MCF 10A (cell line): ENCODE measurements at regions not wholly inside any gene's neighbourhood (a gene's known extent, or its start where the extent isn't known, plus 50 kb on each side); places are given as distances from the start of the nearest gene placed in this dataset.
A peak's percentile ranks its signal among the peaks of the same experiment; 100 is the strongest.
"Not testable (repeated sequence)": the region's sequence is repeated elsewhere in the genome, so short reads cannot be mapped to it uniquely, and the experiment has no call there.

Source experiments
- BruUV-seq: library from RNA; stranded (reverse); fragments of 400-500 nt; replicated peaks from 2 replicates; lab custom pipeline; 2021; lab: Mats Ljungman, UMichigan
- CTCF ChIA-PET: fragments of 300-600 bp; sonication (Branson Sonifier 250); formaldehyde crosslinking; extraction: SDS; loops from one replicate; lab custom pipeline; 2021; ENCODE audit warnings: antibody characterized with exemption, inconsistent platforms; lab: Yijun Ruan, JAX
- POLR2A ChIA-PET: fragments of 300-600, 350-650 bp; sonication (Branson Sonifier 250); formaldehyde crosslinking; extraction: SDS; loops from one replicate; lab custom pipeline; 2020; ENCODE audit warnings: antibody characterized with exemption, inconsistent platforms; lab: Yijun Ruan, JAX
- DNase-seq: peaks from one replicate; pipeline ENCODE4 v3.0.0-alpha.2; 2018; ENCODE audit not compliant: unreplicated experiment
- H3K27ac Mint-ChIP-seq: one replicate; pipeline ENCODE4 v1.8.0; 2022; ENCODE audit warnings: mild to moderate bottlenecking, low read depth, mixed read lengths; ENCODE audit not compliant: unreplicated experiment
- H3K27me3 Mint-ChIP-seq: one replicate; pipeline ENCODE4 v1.8.0; 2022; ENCODE audit warnings: mixed read lengths; ENCODE audit not compliant: insufficient read depth, unreplicated experiment
- H3K36me3 Mint-ChIP-seq: one replicate; pipeline ENCODE4 v1.8.0; 2022; ENCODE audit warnings: mild to moderate bottlenecking, moderate library complexity, mixed read lengths; ENCODE audit not compliant: insufficient read depth, unreplicated experiment
- H3K4me1 Mint-ChIP-seq: one replicate; pipeline ENCODE4 v1.8.0; 2022; ENCODE audit warnings: mixed read lengths; ENCODE audit not compliant: insufficient read depth, unreplicated experiment
- H3K4me3 Mint-ChIP-seq: one replicate; pipeline ENCODE4 v1.8.0; 2022; ENCODE audit warnings: mild to moderate bottlenecking, moderate library complexity, mixed read lengths; ENCODE audit not compliant: unreplicated experiment
- H3K9me3 Mint-ChIP-seq: one replicate; pipeline ENCODE4 v1.8.0; 2022; ENCODE audit warnings: mixed read lengths; ENCODE audit not compliant: unreplicated experiment
- CTCF ChIP-seq: fragments of 200-600 bp; IDR thresholded peaks from one replicate; pipeline ENCODE4 v1.8.0; 2022; ENCODE audit warnings: antibody characterized with exemption, mild to moderate bottlenecking; ENCODE audit not compliant: unreplicated experiment
- intact Hi-C: fragments of 100-400 bp; cut with micrococcal nuclease; formaldehyde crosslinking; loops from 2 replicates; pipeline ENCODE4 v1.14.1; 2022

- no peaks in the 10 kb centered on the region for H3K36me3 Mint-ChIP-seq
- H3K27ac Mint-ChIP-seq = no peak overlapping the region
- DNase-seq = no peak
- peaks cover 39% of the 10 kb centered on the region for H3K4me1 Mint-ChIP-seq
- ChIA-PET POLR2A (no interaction called here), CTCF (no interaction called here)
- no peak for TF ChIP-seq CTCF
- intact Hi-C loops = loop anchor here (5.0 kb wide), 1 partner anchor 187 kb away; no protein-coding TSS in a partner anchor
- H3K4me3 Mint-ChIP-seq = no peak overlapping the region
- no peaks in the 10 kb centered on the region for H3K9me3 Mint-ChIP-seq
- BruUV-seq = no TSS peak
- no peaks in the 10 kb centered on the region for H3K27me3 Mint-ChIP-seq
Observed at GRCh38 chr13:44730099-44730498, 154.0 kb upstream of the TSC22D1 start.

- H3K27me3 Mint-ChIP-seq, H3K36me3 Mint-ChIP-seq, H3K4me3 Mint-ChIP-seq, intact Hi-C loops, DNase-seq, BruUV-seq, H3K9me3 Mint-ChIP-seq: not testable (repeated sequence)
- CTCF ChIA-PET = interaction anchor here (0.6 to 1.2 kb wide), 2 partner anchors 12 to 594 kb away, joined by 3 to 4 read pairs; no protein-coding TSS in a partner anchor
- peak overlapping the region; percentile 89 for H3K27ac Mint-ChIP-seq
- peaks cover 26% of the 10 kb centered on the region for H3K4me1 Mint-ChIP-seq
- POLR2A ChIA-PET = interaction anchor here (0.6 to 1.5 kb wide), 3 partner anchors 11 to 1418 kb away, joined by 3 to 6 read pairs (median 3); no protein-coding TSS in a partner anchor
Observed at GRCh38 chr13:44727591-44727990, 151.5 kb upstream of the TSC22D1 start.

- Mint-ChIP-seq H3K4me1 (peaks cover 20% of the 10 kb centered on the region), H3K27ac (peak overlapping the region; percentile 89), H3K4me3 (no peak overlapping the region), H3K9me3 (peaks cover 8% of the 10 kb centered on the region), H3K27me3 (no peaks in the 10 kb centered on the region), H3K36me3 (no peaks in the 10 kb centered on the region)
- TF ChIP-seq CTCF = no peak
- ChIA-PET CTCF (interaction anchor here (1.2 kb wide), 1 partner anchor 11 kb away, joined by 4 read pairs; no protein-coding TSS in a partner anchor), POLR2A (interaction anchor here (0.6 to 3.5 kb wide), 11 partner anchors 7 to 258 kb away, joined by 3 to 29 read pairs (median 3); no protein-coding TSS in a partner anchor)
- no peak for DNase-seq
- intact Hi-C loops = no loop called here
- no TSS peak for BruUV-seq
Observed at GRCh38 chr13:44726778-44727177, 150.6 kb upstream of the TSC22D1 start.

- TF ChIP-seq CTCF = no peak
- H3K9me3 Mint-ChIP-seq = peaks cover 8% of the 10 kb centered on the region
- peak overlapping the region; percentile 89 for H3K27ac Mint-ChIP-seq
- no peaks in the 10 kb centered on the region for H3K27me3 Mint-ChIP-seq
- no TSS peak for BruUV-seq
- H3K4me1 Mint-ChIP-seq = peaks cover 20% of the 10 kb centered on the region
- ChIA-PET CTCF (no interaction called here), POLR2A (interaction anchor here (0.6 to 3.5 kb wide), 12 partner anchors 8 to 494 kb away, joined by 3 to 29 read pairs (median 3); no protein-coding TSS in a partner anchor)
- no peak overlapping the region for H3K4me3 Mint-ChIP-seq
- intact Hi-C loops = no loop called here
- DNase-seq = peak; percentile 76
- no peaks in the 10 kb centered on the region for H3K36me3 Mint-ChIP-seq
Observed at GRCh38 chr13:44726214-44726613, 150.1 kb upstream of the TSC22D1 start.
